ENCODE measurements at regions not wholly inside any gene's neighbourhood (a gene's known extent, or its start where the extent isn't known, plus 50 kb on each side); places are given as distances from the start of the nearest gene placed in this dataset.

DNA sequence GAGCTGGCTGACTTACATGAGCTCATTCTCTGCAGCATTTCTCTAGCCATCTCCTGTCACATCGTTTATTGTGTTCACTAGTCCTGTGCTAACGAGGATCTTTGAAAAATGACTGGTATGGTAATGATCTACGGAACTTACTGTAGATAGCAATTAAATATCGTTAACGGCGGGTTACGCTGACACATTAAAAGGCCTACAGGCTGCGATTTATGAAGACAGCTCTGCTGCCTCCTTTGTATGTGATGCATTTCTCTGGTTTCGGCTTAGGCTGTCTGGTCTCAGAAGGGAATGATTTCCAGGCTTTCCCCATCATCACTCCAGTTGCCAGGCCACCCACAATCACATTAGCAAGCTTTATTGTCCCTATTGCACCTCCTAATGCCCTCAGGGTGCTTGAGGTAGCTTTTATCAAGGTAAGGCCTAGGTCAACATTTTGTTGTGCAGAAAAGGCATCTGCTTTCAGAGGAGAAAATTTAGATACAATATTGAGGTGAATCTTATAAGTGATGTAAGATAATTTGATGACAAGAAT is 284.4 kb downstream of the SOX11 start:
- DNase-seq (ENCODE audit: low read depth), result no peak
- no peak overlapping the region for H3K4me3 ChIP-seq (ENCODE audit: low read depth, low read length)
- TF ChIP-seq, protein P1, sequence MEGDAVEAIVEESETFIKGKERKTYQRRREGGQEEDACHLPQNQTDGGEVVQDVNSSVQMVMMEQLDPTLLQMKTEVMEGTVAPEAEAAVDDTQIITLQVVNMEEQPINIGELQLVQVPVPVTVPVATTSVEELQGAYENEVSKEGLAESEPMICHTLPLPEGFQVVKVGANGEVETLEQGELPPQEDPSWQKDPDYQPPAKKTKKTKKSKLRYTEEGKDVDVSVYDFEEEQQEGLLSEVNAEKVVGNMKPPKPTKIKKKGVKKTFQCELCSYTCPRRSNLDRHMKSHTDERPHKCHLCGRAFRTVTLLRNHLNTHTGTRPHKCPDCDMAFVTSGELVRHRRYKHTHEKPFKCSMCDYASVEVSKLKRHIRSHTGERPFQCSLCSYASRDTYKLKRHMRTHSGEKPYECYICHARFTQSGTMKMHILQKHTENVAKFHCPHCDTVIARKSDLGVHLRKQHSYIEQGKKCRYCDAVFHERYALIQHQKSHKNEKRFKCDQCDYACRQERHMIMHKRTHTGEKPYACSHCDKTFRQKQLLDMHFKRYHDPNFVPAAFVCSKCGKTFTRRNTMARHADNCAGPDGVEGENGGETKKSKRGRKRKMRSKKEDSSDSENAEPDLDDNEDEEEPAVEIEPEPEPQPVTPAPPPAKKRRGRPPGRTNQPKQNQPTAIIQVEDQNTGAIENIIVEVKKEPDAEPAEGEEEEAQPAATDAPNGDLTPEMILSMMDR (conservative IDR thresholded peaks at IDR 0.05; ENCODE audit: low read depth, low read length), result no peak

DNA sequence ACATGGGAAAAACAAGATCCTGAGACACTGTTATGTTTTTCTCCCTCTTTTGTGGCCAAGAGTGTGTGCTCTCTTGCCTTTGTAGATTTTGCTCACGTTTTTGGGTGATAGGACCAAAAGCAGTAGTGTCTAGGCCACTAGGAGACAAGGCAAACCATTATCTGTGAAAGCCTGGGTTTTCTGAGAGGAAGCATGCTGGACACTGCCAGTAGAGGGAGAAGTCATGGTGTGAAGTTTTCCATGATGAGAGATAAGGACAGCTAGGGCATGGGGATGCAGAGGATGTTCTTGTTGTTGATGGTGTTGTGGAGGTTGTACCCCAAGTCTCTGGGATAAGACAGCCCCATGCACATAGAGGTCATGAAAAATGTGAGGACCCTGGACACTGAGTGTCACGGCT is 285.3 kb downstream of the SOX11 start:
- H3K4me3 ChIP-seq (ENCODE audit: low read depth, low read length), result no peak overlapping the region
- TF ChIP-seq, protein P1 (conservative IDR thresholded peaks at IDR 0.05; ENCODE audit: low read depth, low read length), result peak; percentile 29
- DNase-seq (ENCODE audit: low read depth), result peak; percentile 3

DNA sequence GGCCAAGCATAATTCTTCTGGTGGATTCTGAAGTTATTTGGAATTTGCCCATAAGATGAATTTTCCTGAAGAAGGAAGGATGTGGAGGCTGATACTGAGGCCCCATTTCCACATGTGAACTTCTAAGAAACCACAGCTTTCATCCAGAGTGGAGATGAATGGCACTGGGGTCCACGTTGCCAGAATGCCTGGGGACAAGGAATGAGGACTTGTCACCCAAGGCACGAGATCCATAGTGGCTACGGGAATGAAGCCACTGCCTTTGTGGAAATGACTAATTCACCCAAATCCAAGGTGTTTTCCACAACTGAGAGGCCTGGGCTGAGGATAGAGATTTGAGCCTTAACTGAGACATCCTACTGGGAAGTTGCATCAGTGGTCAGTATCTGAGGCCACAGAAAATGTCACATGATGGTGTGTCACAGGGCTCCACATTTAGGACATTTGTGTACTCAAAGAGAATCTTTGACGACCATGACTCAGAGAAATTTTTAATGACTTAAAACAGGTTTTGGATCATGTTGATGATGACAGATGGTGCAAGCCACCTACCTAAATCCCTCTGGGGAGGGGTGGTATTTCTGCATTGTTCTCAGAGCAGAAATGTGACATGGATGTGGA is 286.1 kb downstream of the SOX11 start:
- no peak overlapping the region for H3K4me3 ChIP-seq (ENCODE audit: low read depth, low read length)
- TF ChIP-seq, protein P1 (conservative IDR thresholded peaks at IDR 0.05; ENCODE audit: low read depth, low read length), result no peak
- no peak for DNase-seq (ENCODE audit: low read depth)

DNA sequence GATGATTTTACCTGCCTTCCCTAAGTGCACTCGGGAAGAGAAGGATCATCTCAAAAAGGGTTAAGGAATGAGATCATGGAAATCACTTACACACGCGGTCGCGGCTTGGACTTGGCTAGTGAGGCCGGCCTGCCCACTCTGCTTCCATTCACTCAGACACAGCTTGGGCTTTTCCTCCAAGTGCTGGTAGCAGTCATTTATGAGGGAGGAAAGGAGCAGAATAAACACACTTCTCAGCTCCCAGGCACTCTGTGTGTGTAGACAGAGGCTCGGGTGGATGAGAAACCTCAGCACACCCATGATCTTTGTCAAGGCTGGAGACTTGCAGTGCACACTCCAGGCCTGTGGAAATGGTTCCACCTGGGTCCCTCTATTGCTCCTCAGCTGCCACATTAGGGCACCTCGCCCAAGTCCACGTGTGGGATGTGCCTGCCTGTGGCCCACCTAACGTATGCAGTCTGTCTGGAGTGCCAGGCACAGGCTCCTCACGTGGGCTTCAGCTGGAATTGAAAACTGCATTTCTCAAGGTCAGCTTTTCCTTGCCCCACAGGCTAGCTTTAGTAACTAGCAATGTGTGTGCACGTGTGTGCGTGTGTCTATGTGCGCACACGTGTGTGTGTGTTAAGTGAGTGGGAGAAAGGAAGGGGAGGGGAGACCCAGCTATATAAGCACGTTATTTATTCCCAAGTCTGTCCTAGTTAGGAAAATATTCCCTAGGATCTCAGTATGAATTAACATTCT is 288.4 kb downstream of the SOX11 start:
- no peak overlapping the region for H3K4me3 ChIP-seq (ENCODE audit: low read depth, low read length)
- TF ChIP-seq, protein P1 (conservative IDR thresholded peaks at IDR 0.05; ENCODE audit: low read depth, low read length), result no peak
- DNase-seq (ENCODE audit: low read depth), result no peak

DNA sequence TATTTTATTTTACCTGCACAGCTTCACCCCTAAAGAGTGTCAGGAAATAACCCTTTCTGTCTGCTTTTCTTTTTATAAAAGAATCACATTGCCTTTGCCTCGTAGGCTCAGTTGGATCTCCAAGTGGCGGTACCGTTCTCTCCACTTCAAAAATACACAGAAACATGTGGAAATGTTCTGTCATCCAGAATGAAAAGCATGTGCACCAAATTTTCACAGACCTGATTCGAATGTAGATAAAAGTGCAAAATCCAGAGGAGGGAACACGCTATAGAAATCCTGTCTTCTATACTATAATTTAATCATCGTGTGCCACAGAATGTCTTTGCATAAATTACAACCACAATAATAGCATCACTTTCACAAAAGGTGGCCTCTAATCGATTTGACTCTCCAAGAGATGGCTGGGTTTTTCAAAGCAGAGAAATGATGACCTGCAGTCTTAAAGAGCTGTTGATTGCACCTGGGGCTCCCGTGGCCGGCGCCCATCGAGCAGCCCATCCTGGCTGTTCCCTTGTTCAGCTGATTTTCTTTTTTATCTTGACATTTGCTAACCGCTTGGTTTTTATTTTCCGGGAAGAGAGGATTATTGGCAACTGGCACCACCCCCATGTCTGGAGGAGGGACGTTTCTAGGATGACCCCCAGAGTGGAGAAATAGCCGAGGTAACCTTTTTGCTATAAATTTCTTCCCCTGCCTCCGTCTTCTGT is 290.2 kb downstream of the SOX11 start:
- no peak for DNase-seq (ENCODE audit: low read depth)
- no peak overlapping the region for H3K4me3 ChIP-seq (ENCODE audit: low read depth, low read length)
- TF ChIP-seq, protein P1 (conservative IDR thresholded peaks at IDR 0.05; ENCODE audit: low read depth, low read length), result no peak

DNA sequence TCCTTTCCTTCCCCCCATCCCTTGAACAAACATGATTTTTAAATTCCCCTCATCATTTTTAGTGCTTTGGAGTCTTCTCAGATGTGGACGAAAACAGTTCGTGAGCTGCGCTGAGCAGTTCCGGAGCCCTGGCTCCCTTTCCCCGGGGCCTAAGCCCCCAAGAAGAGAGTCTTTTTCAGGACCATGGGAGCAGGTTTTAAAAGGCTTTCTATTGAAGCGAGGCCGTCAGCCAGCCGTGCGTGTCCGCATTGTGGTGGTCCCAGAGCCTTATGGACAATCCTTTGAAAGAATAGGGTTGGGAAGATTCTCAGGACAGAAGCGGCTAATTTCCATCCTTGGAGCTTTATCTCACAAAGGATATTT is 290.7 kb downstream of the SOX11 start:
- no peak for DNase-seq (ENCODE audit: low read depth)
- TF ChIP-seq, protein P1 (conservative IDR thresholded peaks at IDR 0.05; ENCODE audit: low read depth, low read length), result no peak
- no peak overlapping the region for H3K4me3 ChIP-seq (ENCODE audit: low read depth, low read length)

Measured in choroid plexus epithelial cell (primary cell).